Prostate gland (tissue), 2 donors: ENCODE measurements at regions not wholly inside any gene's neighbourhood (a gene's known extent, or its start where the extent isn't known, plus 50 kb on each side); places are given as distances from the start of the nearest gene placed in this dataset.

Experiments used
- CTCF ChIP-seq, 4 experiments: fragments of 200-600 bp in 2 of 4; fragments of 450-650 bp in 2 of 4; sonication (generic) in 2 of 4; IDR thresholded peaks; 1 replicate in 3 of 4; 2 replicates in 1 of 4; pipeline ENCODE4 v1.5.1; 2016 to 2019; ENCODE audit warnings: antibody characterized with exemption in 4 of 4, mild to moderate bottlenecking in 2 of 4, moderate library complexity in 2 of 4
- POLR2AphosphoS5 ChIP-seq: sonication (generic); formaldehyde crosslinking; IDR thresholded peaks from one replicate; pipeline ENCODE4 v1.6.1; 2017; ENCODE audit warnings: antibody characterized with exemption

GRCh38 chr1:199290186-199290585, 651.3 kb downstream of the PTPRC start:
- no peak for TF ChIP-seq CTCF (IDR thresholded peaks at IDR 0.05)
- no peak for TF ChIP-seq POLR2AphosphoS5
